GM18907 (cell line): ENCODE measurements at regions not wholly inside any gene's neighbourhood (a gene's known extent, or its start where the extent isn't known, plus 50 kb on each side); places are given as distances from the start of the nearest gene placed in this dataset.

Source experiments
- ATAC-seq: cut with Tn5 transposase; IDR thresholded peaks from one replicate; pipeline ENCODE4 v1.9.1; 2021; ENCODE audit warnings: mild to moderate bottlenecking, moderate library complexity; ENCODE audit not compliant: unreplicated experiment

DNA sequence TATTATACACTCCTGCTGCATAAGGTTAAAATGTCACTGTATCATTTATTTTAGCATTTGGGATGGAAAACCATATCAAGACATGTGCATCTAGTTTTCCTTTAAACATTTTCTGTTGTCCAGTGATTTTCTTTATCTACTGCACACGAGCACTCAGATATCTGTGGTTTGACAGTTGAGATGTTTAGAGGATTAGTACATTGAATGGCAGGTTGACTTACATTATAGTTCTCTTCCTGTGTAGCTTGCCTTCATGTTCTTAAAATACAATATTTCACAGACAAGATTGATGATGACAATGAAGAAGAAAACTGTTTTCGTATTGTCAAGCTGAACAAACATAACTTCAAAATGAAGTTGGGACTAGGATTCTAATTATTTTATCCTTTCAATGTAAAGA lies 2378.4 kb upstream of the WWC1 start:
- ATAC-seq, result no peak

- no peak for ATAC-seq
These were observed 2377.0 kb upstream of the WWC1 start for GRCh38 chr5:165914456-165914855.

GRCh38 chr5:165919196-165919595 lies 2372.2 kb upstream of the WWC1 start:
- ATAC-seq, result no peak

DNA sequence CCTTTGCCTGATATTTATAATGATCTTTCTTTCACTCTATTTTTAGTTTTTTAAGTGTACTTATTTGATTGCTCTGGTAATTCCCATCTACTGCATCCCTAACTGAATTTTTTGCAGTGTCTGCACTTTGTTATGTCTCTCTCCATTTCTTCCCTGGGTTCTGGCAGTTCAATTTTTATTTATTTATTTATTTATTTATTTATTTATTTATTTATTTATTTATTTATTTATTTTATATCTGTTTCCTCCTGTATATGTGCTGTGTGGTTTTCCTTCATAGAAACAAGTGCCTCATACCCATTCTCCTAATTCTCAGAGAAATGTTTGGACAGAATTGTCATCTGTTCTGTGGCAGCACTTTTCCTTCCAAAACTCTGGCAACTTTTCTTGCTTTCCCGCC lies 2370.8 kb upstream of the WWC1 start:
- ATAC-seq, result no peak

- no peak for ATAC-seq
These were observed 2362.5 kb upstream of the WWC1 start for GRCh38 chr5:165928971-165929370.

DNA sequence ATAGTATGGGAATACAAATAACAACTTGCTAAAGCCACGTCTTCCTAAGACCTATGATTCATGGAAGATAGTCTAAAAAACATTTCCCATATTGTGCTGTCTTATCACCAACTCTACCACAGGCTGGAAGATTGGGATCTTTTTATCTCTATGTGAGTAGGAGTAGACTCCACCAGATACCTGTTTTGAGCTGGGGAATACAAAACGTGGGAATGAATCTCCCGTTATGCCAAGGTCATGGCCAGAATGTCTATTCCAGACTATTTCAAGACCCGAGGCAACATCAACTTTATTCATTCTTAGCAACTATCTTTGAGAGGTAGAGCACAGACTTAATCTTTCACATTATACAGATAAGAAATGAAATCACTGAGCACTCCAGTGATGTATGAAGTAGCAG lies 2350.9 kb upstream of the WWC1 start:
- no peak for ATAC-seq

DNA sequence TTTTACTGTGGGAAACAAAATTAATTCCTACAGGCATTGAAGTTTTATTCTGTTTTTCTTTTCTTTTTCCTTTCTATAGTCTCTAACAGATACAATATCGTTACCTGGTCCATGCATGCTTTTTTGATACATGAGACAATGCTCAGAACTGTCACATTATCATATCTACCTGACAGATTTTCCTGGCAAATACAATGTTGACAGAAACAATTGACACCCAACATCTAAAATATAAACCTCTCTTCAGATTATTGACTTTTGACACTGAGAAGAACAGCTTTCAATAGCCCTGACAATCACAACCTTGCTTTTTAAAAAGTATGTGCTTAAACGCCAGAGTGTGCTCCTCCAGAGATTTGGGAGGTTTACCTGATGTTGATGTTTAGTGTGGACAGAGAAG lies 2334.6 kb upstream of the WWC1 start:
- ATAC-seq, result no peak

- ATAC-seq, result no peak
These were observed 2309.8 kb upstream of the WWC1 start for GRCh38 chr5:165981671-165982070.

DNA sequence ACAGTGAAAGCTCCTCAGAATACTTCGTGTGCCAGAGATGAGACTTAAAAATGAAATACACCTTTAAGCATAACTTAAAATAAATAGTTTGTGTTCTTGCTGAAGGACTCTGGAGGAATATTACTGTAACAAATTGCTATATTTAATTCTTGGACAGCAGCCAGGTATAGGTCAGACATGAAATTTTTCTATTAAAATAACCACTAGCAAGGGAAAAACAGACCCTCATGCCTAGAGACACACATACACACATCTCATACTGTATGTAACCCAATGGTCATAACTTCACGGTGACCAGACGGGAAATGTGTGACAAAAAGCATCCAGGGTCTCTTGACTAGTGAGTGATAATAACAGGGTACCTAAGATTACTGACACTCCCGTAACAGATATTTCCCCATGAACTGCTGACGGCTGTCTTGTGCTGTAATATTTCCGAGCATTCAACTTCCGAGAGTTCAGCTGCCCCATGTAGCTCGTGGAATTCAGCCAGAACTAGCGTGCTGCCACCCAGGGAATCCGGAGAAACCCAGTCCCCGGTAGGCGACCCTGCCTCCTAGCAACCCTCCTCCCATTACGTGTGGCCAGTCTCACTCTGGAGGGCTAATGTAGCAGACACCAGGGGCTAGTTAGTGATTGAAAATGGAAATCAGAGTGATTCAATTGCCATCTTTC lies 2295.1 kb upstream of the WWC1 start:
- ATAC-seq, result no peak

GRCh38 chr5:165999693-166000320 lies 2291.6 kb upstream of the WWC1 start:
- no peak for ATAC-seq

DNA sequence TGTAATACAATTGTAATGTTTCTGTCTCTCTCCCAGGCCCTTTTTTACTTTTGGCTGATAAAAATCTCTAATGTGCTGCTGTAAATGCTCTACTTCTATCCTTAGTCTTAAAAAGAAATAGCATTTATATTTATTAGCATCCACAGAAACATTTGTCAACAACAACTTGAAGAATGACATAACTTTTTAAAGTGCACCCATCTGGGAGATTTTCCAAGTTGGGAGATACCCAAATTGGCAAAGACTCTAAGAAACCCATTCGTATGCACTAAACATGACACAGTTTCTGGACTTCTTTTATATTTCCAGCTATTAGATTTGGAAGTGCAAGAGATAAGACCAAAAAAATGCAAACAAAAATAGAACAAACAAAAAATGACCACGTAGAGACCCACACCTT lies 2287.4 kb upstream of the WWC1 start:
- no peak for ATAC-seq

DNA sequence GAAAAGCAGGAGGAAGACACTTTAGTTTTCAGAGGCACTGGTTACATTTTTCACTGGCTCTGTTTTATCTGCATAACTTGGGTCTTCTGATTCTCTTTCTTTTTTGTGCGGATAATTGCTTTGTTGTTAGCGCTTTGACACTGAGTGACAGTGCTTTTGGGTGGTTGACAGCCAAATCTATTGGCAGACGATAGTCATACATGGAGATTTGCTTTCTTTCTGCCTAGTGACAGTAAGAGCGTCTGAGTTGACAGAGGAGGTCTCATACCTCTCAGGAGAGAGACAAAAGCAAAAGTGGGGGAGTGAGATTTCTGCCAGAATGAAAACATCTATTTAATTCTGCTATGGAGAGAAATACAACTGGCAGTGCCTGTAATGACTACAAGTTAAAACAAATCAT lies 2278.0 kb upstream of the WWC1 start:
- no peak for ATAC-seq

DNA sequence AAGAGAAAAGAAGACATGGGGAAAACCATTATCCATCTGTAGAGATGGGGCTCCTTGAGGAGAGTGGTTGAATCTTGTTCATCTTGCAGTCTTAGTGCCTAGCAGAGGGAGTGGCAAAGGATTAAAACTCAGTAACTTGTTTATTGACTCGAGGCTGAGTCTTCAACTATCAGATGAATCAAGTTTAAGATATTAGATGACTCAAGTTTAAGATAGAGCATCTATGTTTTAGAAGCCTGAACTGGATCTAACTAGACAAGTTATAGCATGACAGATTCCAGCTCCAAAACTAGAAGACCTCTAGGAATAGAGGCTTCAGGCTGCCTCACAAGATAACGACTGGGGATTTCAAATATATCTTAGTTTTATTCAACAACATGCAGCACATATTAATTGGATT lies 2277.2 kb upstream of the WWC1 start:
- no peak for ATAC-seq

GRCh38 chr5:166018716-166019115 lies 2272.7 kb upstream of the WWC1 start:
- no peak for ATAC-seq

GRCh38 chr5:166022065-166022464 lies 2269.4 kb upstream of the WWC1 start:
- ATAC-seq, result no peak

DNA sequence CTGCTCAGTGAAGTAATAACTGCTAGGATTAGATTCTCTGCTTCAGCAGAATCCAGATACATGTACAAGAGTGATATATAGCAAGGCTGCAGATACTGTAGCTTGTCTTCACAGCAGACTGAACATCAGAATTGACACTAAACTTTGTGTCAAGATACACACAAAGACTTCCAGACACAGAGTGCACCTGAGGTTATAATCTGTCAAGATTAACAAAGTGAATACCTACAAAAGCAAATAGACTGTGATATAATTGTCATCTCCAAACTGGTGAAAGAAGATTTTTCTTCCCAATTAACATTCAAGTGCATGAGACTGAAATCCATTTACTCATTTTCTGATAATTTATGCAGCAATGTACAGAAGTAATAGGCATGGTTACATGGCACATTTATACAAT lies 2266.5 kb upstream of the WWC1 start:
- no peak for ATAC-seq

DNA sequence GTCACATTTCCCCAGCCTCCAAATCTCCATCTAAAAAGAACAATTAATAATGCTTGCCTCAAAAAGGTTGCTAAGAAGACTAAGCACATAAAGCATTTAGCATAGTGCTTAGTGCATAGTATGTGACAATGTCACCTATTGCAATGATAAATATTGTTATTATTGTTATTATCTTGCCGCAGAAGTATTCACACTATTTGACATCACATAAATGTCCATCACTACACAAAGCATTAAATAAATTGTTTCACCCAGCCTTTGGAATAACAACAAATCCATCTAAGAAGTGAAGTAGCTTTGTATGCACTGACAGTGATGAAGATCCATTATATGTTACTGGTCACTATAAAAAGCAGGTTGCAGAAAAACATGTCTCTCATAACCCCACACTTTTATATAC lies 2263.9 kb upstream of the WWC1 start:
- ATAC-seq, result no peak

- ATAC-seq, result no peak
These were observed 2259.5 kb upstream of the WWC1 start for GRCh38 chr5:166031926-166032325.

DNA sequence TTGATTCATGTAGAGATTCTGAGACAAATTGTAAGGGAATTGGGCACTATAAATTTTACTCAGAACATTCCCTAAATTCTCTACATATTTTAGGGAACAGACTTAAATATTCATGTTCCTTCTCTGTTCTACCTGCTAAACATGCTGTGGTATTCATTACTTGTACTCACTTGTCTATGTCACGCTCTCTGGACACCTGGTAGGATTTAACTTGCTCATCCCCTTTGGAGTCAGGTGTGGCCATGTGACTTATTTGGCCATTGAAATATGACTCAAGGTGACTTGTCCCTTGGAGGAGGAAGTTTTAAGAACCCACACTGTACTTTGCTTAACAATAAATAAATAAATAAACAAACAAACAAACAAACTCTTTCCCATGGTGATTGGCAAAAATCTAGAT lies 2258.8 kb upstream of the WWC1 start:
- no peak for ATAC-seq

- no peak for ATAC-seq
These were observed 2245.5 kb upstream of the WWC1 start for GRCh38 chr5:166045961-166046360.

- ATAC-seq, result no peak
These were observed 2244.5 kb upstream of the WWC1 start for GRCh38 chr5:166046956-166047355.

- ATAC-seq, result no peak
These were observed 2240.9 kb upstream of the WWC1 start for GRCh38 chr5:166050531-166050930.

DNA sequence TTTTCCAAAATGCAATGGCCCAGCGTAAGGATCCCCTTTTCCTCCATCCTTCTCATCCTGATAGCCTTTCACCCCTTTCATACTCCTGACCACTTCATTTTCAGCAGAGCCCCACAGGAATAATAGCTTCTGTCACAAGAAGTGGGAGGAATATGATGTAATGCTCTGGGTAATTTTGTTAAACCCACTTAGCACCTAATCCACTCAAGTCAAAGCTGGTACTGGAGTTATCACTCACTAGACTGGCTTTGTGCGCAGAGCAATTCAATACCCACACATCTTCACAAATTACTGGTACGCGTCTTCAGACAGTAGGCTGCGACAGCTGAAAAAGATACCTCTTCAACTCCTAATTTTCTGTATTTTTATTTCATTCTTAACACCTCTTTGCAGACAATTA lies 2232.8 kb upstream of the WWC1 start:
- ATAC-seq, result no peak
